Calu3 (cell line): ENCODE measurements at regions not wholly inside any gene's neighbourhood (a gene's known extent, or its start where the extent isn't known, plus 50 kb on each side); places are given as distances from the start of the nearest gene placed in this dataset.
A peak's percentile ranks its signal among the peaks of the same experiment; 100 is the strongest.

Source experiments
- BruUV-seq: library from RNA; stranded (reverse); fragments of 400-500 nt; replicated peaks from 2 replicates; lab custom pipeline; 2021; lab: Mats Ljungman, UMichigan
- CTCF ChIA-PET: fragments of 300-600 bp; sonication (Branson Sonifier 250); formaldehyde crosslinking; loops from one replicate; lab custom pipeline; 2022; ENCODE audit warnings: antibody characterized with exemption; lab: Charles Lee
- DNase-seq: peaks from one replicate; pipeline ENCODE4 v3.0.0; 2022
- H3K27ac Mint-ChIP-seq: one replicate; pipeline ENCODE4 v1.8.0; 2022; ENCODE audit warnings: mixed read lengths; ENCODE audit not compliant: unreplicated experiment
- H3K27me3 Mint-ChIP-seq: one replicate; pipeline ENCODE4 v1.8.0; 2022; ENCODE audit warnings: mixed read lengths; ENCODE audit not compliant: unreplicated experiment
- H3K36me3 Mint-ChIP-seq: one replicate; pipeline ENCODE4 v1.8.0; 2022; ENCODE audit warnings: mild to moderate bottlenecking, moderate library complexity, mixed read lengths; ENCODE audit not compliant: insufficient read depth, unreplicated experiment
- H3K4me1 Mint-ChIP-seq: one replicate; pipeline ENCODE4 v1.8.0; 2022; ENCODE audit warnings: mild to moderate bottlenecking, low read depth, mixed read lengths; ENCODE audit not compliant: unreplicated experiment
- H3K4me3 Mint-ChIP-seq: one replicate; pipeline ENCODE4 v1.8.0; 2022; ENCODE audit warnings: mild to moderate bottlenecking, low read depth, moderate library complexity, mixed read lengths; ENCODE audit not compliant: unreplicated experiment
- H3K9me3 Mint-ChIP-seq: one replicate; pipeline ENCODE4 v1.8.0; 2022; ENCODE audit warnings: low read depth, mixed read lengths; ENCODE audit not compliant: unreplicated experiment
- CTCF ChIP-seq: fragments of 200-600 bp; IDR thresholded peaks from one replicate; pipeline ENCODE4 v1.8.0; 2022; ENCODE audit warnings: antibody characterized with exemption; ENCODE audit not compliant: unreplicated experiment
- intact Hi-C: fragments of 100-400 bp; cut with micrococcal nuclease; formaldehyde crosslinking; loops from one replicate; pipeline ENCODE4 v1.10.0; 2022; ENCODE audit not compliant: unreplicated experiment

DNA sequence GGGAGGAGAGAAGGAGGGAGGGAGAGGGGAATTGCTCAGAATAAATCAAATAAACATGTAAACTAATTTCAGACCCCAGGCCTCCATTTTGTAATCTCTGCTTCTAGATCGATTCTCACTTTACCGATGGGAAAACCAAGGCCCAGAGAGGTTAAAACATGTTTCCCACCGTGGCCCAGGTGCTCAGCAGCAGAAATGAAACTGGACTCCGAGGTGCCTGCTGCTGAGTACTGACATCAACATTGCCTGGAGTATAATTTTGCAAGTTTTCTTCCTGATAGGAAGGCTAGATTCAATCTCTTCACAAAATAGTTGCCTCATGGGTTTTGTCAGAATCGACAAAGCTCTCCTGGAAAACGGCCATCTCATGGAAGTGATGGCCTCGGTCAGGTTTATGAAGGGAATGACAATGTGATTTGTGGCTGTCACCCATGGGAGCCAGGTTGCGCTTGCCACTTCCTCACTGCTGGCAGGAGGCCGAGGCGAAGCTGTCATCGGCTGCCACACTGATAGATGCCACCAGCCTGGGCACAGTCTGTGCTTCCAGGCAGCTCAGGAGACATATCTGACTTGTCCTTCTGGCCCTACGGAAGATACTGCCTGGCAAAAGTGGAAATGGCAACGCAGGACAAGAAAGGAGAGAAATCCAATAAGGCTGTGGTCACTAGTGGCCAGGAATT lies 133.1 kb upstream of the LRRN1 start:
- H3K27me3 Mint-ChIP-seq: no peaks in the 10 kb centered on the region
- intact Hi-C loops: loop anchor here (2.0 to 5.0 kb wide), 3 partner anchors 19 to 54 kb away; no protein-coding TSS in a partner anchor
- TF ChIP-seq CTCF: no peak
- DNase-seq: peak; percentile 31
- BruUV-seq: no TSS peak
- CTCF ChIA-PET: interaction anchor here (1.2 to 2.2 kb wide), 2 partner anchors 34 to 41 kb away, joined by 3 to 5 read pairs; no protein-coding TSS in a partner anchor
- H3K4me3 Mint-ChIP-seq: peak overlapping the region; percentile 42
- peaks cover 41% of the 10 kb centered on the region for H3K4me1 Mint-ChIP-seq
- peaks cover 5% of the 10 kb centered on the region for H3K9me3 Mint-ChIP-seq
- H3K27ac Mint-ChIP-seq: peak overlapping the region; percentile 83
- peaks cover 7% of the 10 kb centered on the region for H3K36me3 Mint-ChIP-seq

DNA sequence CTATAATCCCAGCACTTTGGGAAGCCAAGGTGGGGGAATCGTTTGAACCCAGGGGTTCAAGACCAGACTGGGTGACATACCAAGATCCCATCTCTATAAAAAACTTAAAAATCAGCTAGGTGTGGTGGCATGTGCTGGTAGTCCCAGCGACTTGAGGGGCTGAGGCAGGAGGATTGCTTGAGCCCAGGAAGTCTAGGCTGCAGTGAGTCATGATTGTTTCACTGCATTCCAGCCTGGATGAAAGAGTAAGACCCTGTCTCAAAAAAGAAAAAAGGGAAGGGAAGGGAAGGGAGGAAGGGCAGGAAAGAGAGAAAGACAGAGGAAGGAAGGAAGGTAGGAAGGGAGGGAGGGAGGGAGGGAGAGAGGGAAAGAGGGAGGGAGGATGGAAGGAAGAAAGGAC lies 133.7 kb upstream of the LRRN1 start:
- no peak for TF ChIP-seq CTCF
- DNase-seq: peak; percentile 25
- peaks cover 5% of the 10 kb centered on the region for H3K9me3 Mint-ChIP-seq
- H3K27me3 Mint-ChIP-seq: no peaks in the 10 kb centered on the region
- CTCF ChIA-PET: interaction anchor here (0.6 to 2.2 kb wide), 4 partner anchors 35 to 177 kb away, joined by 3 to 6 read pairs (median 4); no protein-coding TSS in a partner anchor
- peak overlapping the region; percentile 83 for H3K27ac Mint-ChIP-seq
- peaks cover 41% of the 10 kb centered on the region for H3K4me1 Mint-ChIP-seq
- intact Hi-C loops: loop anchor here (5.0 kb wide), 2 partner anchors 42 to 53 kb away; no protein-coding TSS in a partner anchor
- peaks cover 7% of the 10 kb centered on the region for H3K36me3 Mint-ChIP-seq
- H3K4me3 Mint-ChIP-seq: peak overlapping the region; percentile 42
- no TSS peak for BruUV-seq

- BruUV-seq: no TSS peak
- no peaks in the 10 kb centered on the region for H3K27me3 Mint-ChIP-seq
- H3K4me1 Mint-ChIP-seq: peaks cover 41% of the 10 kb centered on the region
- H3K36me3 Mint-ChIP-seq: peaks cover 7% of the 10 kb centered on the region
- H3K9me3 Mint-ChIP-seq: peaks cover 5% of the 10 kb centered on the region
- peak; percentile 9 for DNase-seq
- CTCF ChIA-PET: interaction anchor here (0.8 kb wide), 2 partner anchors 36 to 178 kb away, joined by 3 to 6 read pairs; no protein-coding TSS in a partner anchor
- no peak for TF ChIP-seq CTCF
- peak overlapping the region; percentile 42 for H3K4me3 Mint-ChIP-seq
- intact Hi-C loops: loop anchor here (5.0 kb wide), 2 partner anchors 42 to 53 kb away; no protein-coding TSS in a partner anchor
- peak overlapping the region; percentile 83 for H3K27ac Mint-ChIP-seq
These were observed 134.3 kb upstream of the LRRN1 start for GRCh38 chr3:3664935-3665334.

GRCh38 chr3:3662610-3663009 lies 136.6 kb upstream of the LRRN1 start:
- no peak overlapping the region for H3K4me3 Mint-ChIP-seq

More at GRCh38 chr3:3662610-3663009, 136.6 kb upstream of the LRRN1 start:
- Mint-ChIP-seq H3K4me1 (peaks cover 32% of the 10 kb centered on the region), H3K27ac (no peak overlapping the region), H3K27me3 (no peaks in the 10 kb centered on the region), H3K9me3 (no peaks in the 10 kb centered on the region), H3K36me3 (peaks cover 7% of the 10 kb centered on the region)
- BruUV-seq: no TSS peak
- CTCF ChIA-PET: no interaction called here
- intact Hi-C loops: no loop called here
- TF ChIP-seq CTCF: no peak
- DNase-seq: no peak
